Daoy (cell line): ENCODE measurements at regions not wholly inside any gene's neighbourhood (a gene's known extent, or its start where the extent isn't known, plus 50 kb on each side); places are given as distances from the start of the nearest gene placed in this dataset.
A peak's percentile ranks its signal among the peaks of the same experiment; 100 is the strongest.
"Not testable (repeated sequence)": the region's sequence is repeated elsewhere in the genome, so short reads cannot be mapped to it uniquely, and the experiment has no call there.

Source experiments
- DNase-seq: peaks from one replicate; pipeline ENCODE4 v3.0.0-alpha.2; 2015; ENCODE audit warnings: low read depth

- DNase-seq = peak; percentile 29
Observed at GRCh38 chr22:23460517-23461031, 119.5 kb downstream of the IGLL1 start.

- DNase-seq = not testable (repeated sequence)
Observed at GRCh38 chr22:23459645-23460516, 120.2 kb downstream of the IGLL1 start.

GRCh38 chr22:23458663-23459541 is 121.2 kb downstream of the IGLL1 start:
- no peak for DNase-seq

GRCh38 chr22:23457380-23457985 is 122.6 kb downstream of the IGLL1 start:
- DNase-seq = no peak

- not testable (repeated sequence) for DNase-seq
Observed at GRCh38 chr22:23456666-23457379, 123.3 kb downstream of the IGLL1 start.

- not testable (repeated sequence) for DNase-seq
Observed at GRCh38 chr22:23454345-23454744, 125.7 kb downstream of the IGLL1 start.

- no peak for DNase-seq
Observed at GRCh38 chr22:23453277-23453676, 126.8 kb downstream of the IGLL1 start.

GRCh38 chr22:23452231-23453010 is 127.7 kb downstream of the IGLL1 start:
- no peak for DNase-seq

- not testable (repeated sequence) for DNase-seq
Observed at GRCh38 chr22:23451452-23452230, 128.4 kb downstream of the IGLL1 start.

GRCh38 chr22:23450821-23451220 is 129.3 kb downstream of the IGLL1 start:
- not testable (repeated sequence) for DNase-seq

- no peak for DNase-seq
Observed at GRCh38 chr22:23450434-23450795, 129.7 kb downstream of the IGLL1 start.

GRCh38 chr22:23449748-23450433 is 130.2 kb downstream of the IGLL1 start:
- DNase-seq = not testable (repeated sequence)

GRCh38 chr22:23448499-23449288 is 131.4 kb downstream of the IGLL1 start:
- not testable (repeated sequence) for DNase-seq

GRCh38 chr22:23446796-23447350 is 133.2 kb downstream of the IGLL1 start:
- DNase-seq = no peak

GRCh38 chr22:23446194-23446593 is 133.9 kb downstream of the IGLL1 start:
- not testable (repeated sequence) for DNase-seq

GRCh38 chr22:23443905-23444304 is 136.2 kb downstream of the IGLL1 start:
- DNase-seq = not testable (repeated sequence)

GRCh38 chr22:23439581-23439980 is 140.5 kb downstream of the IGLL1 start:
- DNase-seq = not testable (repeated sequence)

- no peak for DNase-seq
Observed at GRCh38 chr22:23438216-23438615, 141.9 kb downstream of the IGLL1 start.
